NCI-H2196 treated with DMSO at 0.1 percent for 48 hours (cell line): ENCODE measurements at regions not wholly inside any gene's neighbourhood (a gene's known extent, or its start where the extent isn't known, plus 50 kb on each side); places are given as distances from the start of the nearest gene placed in this dataset.
"Not testable (repeated sequence)": the region's sequence is repeated elsewhere in the genome, so short reads cannot be mapped to it uniquely, and the experiment has no call there.

ENCODE experiments used
- DNase-seq: peaks from one replicate; lab custom pipeline; 2025; ENCODE audit not compliant: unreplicated experiment; lab: John Stamatoyannopoulos, UW

DNA sequence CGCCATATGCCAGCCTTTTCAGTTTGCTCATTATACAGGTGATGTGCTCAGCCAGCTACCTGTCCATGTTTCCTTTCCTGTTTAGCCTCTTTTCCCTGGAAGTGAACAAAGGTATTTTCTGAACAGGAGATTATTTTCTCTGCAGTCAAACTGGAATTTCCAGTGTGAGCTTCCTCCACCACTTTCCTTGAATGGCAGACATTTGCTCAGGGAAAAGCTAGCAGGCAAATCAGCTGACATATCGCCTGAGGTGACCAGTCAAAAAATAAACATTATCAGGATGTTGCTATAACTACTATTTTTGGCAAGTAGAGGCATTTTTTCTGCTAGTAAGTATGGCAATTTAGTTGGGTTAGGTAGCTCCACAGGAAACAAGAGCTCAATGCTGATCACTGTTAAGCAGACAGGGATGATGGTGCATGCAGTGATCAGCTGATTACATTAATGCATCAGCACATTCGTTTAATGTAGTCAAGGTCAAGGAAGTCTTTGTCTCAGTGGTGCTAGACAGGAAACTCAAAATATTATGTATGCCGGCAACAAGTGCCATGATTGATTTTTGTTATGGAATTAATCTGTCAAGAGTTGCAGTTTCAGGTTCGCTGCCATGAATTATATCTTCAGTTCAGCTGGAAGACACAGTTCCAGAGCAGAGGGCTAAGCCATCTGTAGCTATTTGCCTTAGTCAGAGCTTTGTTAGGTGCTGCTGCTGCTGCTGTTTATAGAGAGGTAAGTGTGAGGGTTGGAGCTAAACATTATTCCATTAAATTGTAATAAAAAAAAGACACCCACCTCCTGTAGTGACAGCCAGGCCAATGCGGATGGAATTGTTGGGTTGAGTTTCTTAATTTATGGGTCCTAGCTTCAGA is 179.7 kb upstream of the ST6GALNAC5 start:
- no peak for DNase-seq

GRCh38 chr1:76690766-76691165 is 176.5 kb upstream of the ST6GALNAC5 start:
- DNase-seq, result no peak

GRCh38 chr1:76695535-76695934 is 171.7 kb upstream of the ST6GALNAC5 start:
- DNase-seq, result no peak

DNA sequence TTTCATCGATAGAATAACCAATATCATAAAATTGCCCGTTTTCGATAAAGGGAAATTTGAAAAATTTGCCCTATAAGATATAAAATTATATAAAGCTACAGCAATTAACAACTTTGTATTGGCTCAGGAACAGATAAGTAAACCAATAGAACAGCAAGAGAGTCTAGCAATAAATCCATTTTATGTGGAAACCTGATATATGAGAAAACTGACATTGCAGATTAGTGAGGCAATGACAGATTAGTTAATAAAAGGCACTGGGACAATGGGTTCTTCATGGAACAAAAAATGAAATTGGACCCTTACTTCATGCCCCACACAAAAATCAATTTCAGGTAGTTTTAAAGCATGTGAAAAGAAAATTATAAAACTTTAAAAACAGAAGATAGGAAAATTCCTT is 169.9 kb upstream of the ST6GALNAC5 start:
- DNase-seq, result no peak

DNA sequence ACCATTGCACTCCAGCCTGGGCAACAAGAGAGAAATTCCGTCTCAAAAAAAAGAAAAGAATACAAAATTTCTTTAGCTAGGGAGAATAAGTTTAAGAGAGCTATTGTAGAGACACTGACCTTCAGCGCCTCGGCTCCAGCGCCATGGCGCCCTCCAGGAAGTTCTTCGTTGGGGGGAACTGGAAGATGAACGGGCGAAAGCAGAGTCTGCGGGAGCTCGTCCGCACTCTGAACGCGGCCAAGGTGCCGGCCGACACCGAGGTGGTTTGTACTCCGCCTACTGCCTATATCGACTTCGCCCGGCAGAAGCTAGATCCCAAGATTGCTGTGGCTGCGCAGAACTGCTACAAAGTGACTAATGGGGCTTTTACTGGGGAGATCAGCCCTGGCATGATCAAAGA is 167.6 kb upstream of the ST6GALNAC5 start:
- DNase-seq, result not testable (repeated sequence)

DNA sequence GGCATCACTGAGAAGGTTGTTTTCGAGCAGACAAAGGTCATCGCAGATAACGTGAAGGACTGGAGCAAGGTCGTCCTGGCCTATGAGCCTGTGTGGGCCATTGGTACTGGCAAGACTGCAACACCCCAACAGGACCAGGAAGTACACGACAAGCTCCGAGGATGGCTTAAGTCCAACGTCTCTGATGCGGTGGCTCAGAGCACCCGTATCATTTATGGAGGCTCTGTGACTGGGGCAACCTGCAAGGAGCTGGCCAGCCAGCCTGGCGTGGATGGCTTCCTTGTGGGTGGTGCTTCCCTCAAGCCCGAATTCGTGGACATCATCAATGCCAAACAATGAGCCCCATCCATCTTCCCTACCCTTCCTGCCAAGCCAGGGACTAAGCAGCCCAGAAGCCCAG is 167.1 kb upstream of the ST6GALNAC5 start:
- DNase-seq, result not testable (repeated sequence)

DNA sequence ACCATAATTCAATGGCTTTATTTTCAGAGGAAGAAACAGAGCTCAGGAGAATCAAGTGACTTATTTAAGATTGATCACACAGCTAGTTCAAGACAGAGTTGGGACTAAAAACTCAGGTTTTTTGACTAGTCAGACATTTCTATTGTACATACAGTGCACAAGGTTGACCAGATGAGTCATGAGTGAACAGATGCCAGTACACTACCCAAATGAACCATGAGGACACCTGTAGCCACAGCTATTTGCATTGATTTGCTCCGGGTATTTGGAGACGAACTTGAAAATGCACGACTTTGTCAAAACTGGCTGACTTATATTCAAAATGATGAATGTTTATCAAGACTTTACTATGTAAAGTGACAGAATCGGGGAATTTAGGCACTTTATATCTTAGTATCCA is 161.7 kb upstream of the ST6GALNAC5 start:
- no peak for DNase-seq

DNA sequence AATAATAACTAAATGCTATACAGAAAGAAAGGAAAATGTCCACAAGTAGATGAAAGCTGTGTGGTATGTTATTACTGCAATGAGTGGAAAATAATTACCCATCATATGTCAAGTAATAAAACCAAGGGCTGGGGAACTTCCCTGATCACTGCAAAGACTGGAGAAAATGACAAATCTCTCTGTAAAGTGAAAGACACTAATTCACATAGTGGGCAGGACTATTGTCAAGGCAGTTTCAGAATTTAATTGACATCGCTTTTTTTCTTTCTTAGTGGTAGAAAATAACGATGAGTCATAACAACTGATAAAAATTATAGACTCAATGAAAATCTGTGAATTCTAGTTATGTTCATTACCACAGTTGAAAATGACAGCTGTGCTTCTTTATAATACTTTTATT is 153.7 kb upstream of the ST6GALNAC5 start:
- DNase-seq, result no peak

GRCh38 chr1:76715474-76715873 is 151.8 kb upstream of the ST6GALNAC5 start:
- DNase-seq, result no peak

GRCh38 chr1:76723949-76724348 is 143.3 kb upstream of the ST6GALNAC5 start:
- no peak for DNase-seq

GRCh38 chr1:76724816-76725215 is 142.5 kb upstream of the ST6GALNAC5 start:
- no peak for DNase-seq

DNA sequence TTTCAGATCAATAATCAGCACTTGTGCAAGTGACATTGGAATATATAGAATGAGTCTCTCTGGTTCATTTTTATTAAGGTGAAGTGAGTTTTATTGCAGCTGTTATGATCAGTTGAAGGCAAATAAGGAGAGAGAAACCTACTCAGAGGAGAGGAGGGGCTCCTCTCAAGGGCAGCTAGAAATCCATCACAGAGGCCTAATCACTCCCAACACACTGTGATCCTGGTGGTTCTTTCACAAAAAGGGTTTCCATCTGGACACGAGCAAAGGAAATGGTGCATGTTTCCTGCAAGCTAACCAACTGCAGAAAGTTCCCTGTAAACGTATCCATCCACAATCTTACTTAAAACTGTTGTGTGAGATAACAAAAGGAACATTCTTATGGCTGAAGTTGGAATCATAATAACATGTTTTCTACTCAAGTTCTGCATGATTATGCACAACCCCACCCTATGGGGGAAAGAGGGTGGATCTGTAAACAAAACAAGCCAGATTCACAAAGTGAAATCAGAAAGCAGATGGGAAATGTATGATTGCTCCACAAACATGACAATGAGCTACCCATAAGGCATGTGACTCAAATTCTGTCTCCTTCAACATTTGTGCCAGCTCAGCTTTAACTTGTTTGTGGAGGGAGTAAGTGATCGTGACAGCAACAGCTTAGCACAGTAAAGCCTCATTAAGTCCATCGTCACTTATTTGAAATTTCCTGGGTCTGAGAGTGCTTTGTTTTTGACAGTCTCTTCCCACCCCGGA is 141.2 kb upstream of the ST6GALNAC5 start:
- DNase-seq, result no peak

DNA sequence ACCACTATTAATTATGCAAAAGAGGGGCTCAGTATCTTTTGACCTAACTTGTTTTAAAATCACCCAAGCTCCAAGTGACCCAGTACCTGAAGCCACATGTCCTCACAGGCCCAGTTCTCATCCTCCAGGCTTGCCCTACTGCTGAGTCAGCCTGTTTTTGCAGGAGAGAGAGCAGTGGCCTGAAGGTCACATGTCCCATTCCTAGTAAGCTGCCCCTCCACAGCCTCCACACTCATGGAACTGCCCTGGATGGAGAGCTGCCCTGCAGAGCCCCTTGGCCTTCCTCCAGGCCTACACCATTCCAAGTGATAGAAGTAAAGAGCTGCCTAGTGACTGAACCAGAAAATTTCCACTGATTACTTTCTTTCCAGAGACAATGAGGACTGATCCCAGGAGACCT is 139.8 kb upstream of the ST6GALNAC5 start:
- DNase-seq, result no peak

GRCh38 chr1:76729142-76729541 is 138.1 kb upstream of the ST6GALNAC5 start:
- no peak for DNase-seq

DNA sequence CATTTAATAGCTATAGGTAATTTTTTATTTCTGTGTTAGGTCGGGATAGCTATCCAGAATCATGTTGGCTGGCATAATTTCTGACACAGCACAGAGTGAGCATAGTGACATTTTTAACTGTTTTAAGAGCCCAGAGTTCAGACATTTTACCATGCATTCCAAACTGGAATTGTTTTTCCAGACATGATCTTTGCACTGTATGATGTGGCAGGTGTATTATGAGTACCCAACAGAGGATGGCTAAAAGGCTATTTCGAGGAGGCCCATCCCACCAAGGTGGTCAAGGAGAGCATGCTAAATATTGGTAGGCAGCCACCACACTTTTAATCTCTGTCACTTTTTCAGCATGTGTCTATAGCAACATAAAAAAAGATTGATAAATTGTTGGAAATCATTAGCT is 137.3 kb upstream of the ST6GALNAC5 start:
- DNase-seq, result no peak

DNA sequence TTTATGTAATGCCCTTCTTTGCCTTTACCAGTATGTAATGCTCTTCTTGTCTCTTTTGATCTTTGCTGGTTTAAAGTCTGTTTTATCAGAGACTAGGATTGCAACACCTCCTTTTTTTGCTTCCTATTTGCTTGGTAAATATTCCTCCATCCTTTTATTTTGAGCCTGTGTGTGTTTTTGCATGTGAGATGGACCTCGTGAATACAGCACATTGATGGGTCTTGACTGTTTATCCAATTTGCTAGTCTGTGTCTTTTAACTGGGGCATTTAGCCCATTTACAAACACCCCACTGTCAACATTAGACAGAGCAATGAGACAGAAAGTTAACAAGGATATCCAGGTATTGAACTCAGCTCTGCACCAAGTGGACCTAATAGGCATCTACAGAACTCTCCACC is 128.9 kb upstream of the ST6GALNAC5 start:
- DNase-seq, result not testable (repeated sequence)

DNA sequence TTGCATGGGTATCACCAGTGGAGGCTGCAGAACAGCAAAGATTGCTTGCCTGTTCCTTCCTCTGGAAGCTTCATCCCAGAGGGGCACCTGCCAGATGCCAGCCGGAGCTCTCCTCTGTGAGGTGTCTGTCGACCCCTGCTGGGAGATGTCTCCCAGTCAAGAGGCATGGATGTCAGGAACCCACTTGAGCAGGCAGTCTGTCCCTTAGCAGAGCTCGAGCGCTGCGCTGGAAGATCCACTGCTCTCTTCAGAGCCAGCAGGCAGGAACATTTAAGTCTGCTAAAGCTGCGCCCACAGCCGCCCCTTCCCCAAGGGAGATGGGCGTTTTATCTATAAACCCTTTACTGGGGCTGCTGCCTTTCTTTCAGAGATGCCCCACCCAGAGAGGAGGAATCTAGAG is 126.3 kb upstream of the ST6GALNAC5 start:
- not testable (repeated sequence) for DNase-seq

DNA sequence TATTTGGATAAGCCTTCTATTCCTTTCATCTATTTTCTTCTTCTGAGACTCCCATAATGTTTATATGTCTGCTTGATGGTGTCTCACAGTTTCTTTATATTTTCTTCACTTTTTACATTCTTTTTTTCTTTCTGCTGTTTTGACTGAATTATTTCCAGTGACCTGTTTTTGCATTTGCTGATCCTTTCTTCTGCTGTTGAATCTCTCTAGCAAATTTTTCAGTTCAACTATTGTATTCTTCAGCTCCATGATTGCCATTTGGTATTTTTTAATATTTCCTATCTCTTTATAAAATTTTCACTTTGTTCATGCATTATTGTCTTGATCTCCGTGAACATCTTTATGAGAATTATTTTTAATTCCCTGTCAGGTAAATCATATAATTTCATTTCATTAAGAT is 122.3 kb upstream of the ST6GALNAC5 start:
- DNase-seq, result no peak

DNA sequence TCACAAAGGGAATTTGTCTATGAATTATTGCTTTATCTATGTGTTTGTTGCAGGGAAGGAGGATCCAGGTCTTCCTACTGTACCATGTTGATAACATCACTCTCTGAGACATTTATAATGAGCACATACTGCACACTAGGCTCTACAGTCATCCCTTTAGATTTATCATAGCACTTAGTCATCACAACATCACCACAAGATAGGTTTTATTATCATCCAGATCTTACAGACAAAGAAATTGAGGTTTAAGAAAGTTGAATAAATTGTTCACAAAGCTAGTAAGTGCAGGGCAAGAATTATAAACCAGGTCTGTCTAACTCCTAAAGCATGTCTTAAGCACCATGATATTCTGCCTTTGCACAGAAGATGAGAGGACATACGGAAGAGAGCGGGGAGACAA is 121.1 kb upstream of the ST6GALNAC5 start:
- no peak for DNase-seq

- no peak for DNase-seq
Observed at GRCh38 chr1:76754730-76755129, 112.5 kb upstream of the ST6GALNAC5 start.

GRCh38 chr1:76759171-76759860 is 108.0 kb upstream of the ST6GALNAC5 start:
- no peak for DNase-seq

DNA sequence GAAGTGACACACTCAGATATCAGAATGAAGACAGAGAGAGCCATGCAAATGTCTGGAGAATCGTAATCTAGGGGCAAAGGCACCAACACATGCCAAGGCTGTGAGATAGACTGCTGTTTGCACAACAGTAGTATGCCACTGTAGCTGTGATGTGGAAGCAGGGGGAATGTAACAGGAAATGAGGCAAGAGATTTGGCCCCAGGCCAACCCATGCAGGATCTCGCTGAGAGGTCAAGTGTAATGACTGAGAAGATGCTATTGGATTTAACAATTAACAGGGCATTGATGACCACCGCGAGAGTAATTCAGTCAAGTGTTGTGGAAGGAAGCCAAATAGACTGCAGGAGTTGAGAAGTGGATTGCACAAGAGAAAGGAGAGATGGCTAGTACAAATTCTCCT is 107.3 kb upstream of the ST6GALNAC5 start:
- peak; percentile 1 for DNase-seq
